MG63 (cell line): ENCODE measurements at regions not wholly inside any gene's neighbourhood (a gene's known extent, or its start where the extent isn't known, plus 50 kb on each side); places are given as distances from the start of the nearest gene placed in this dataset.
"Not testable (repeated sequence)": the region's sequence is repeated elsewhere in the genome, so short reads cannot be mapped to it uniquely, and the experiment has no call there.

Experiments used
- DNase-seq: peaks from one replicate; pipeline ENCODE4 v3.0.0-alpha.2; 2020
- H3K27me3 ChIP-seq: fragments of 250-450 bp; sonication (Bioruptor Pico); 2 replicates; pipeline ENCODE4 v1.5.1; 2020; ENCODE audit warnings: mild to moderate bottlenecking, moderate library complexity
- H3K36me3 ChIP-seq: fragments of 250-450 bp; sonication (Bioruptor Pico); 2 replicates; pipeline ENCODE4 v1.5.1; 2020; ENCODE audit warnings: mild to moderate bottlenecking, moderate library complexity
- H3K4me3 ChIP-seq: fragments of 250-450 bp; sonication (Bioruptor Pico); 2 replicates; pipeline ENCODE4 v1.5.1; 2020; ENCODE audit warnings: mild to moderate bottlenecking, moderate library complexity
- H3K9me3 ChIP-seq: fragments of 250-450 bp; sonication (Bioruptor Pico); 2 replicates; pipeline ENCODE4 v1.5.1; 2020; ENCODE audit warnings: mild to moderate bottlenecking, moderate library complexity

DNA sequence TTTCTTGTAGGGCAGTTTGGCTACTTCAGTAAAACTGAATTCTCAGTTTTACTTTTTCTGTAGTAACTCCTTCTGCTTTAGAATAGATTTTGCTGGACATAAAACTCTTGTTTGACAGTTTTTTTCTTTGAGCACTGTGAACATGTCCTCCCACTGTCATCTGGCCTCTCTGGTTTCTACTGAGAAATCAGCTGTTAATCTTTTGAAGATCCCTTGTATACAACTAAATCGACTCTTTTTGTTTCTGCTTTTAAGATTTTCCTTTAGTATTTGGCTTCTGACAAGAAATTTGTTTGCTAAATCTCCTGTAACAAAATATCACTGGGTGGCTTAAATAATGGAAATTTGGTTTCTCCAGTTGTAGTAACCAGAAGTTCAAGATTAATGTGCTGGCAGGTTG, 570.9 kb upstream of the RAB6C start:
- DNase-seq: no peak
- no peak overlapping the region for H3K4me3 ChIP-seq
- H3K36me3 ChIP-seq: no peaks in the 10 kb centered on the region
- H3K27me3 ChIP-seq: no peaks in the 10 kb centered on the region
- H3K9me3 ChIP-seq: no peaks in the 10 kb centered on the region

DNA sequence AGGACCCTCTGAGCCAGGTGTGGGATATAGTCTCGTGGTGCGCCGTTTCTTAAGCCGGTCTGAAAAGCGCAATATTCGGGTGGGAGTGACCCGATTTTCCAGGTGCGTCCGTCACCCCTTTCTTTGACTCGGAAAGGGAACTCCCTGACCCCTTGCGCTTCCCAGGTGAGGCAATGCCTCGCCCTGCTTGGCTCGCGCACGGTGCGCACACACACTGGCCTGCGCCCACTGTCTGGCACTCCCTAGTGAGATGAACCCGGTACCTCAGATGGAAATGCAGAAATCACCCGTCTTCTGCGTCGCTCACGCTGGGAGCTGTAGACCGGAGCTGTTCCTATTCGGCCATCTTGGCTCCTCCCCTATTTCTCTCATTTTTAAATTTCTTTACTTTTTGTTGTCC, 562.4 kb upstream of the RAB6C start:
- not testable (repeated sequence) for H3K27me3 ChIP-seq, H3K36me3 ChIP-seq, DNase-seq, H3K4me3 ChIP-seq, H3K9me3 ChIP-seq

DNA sequence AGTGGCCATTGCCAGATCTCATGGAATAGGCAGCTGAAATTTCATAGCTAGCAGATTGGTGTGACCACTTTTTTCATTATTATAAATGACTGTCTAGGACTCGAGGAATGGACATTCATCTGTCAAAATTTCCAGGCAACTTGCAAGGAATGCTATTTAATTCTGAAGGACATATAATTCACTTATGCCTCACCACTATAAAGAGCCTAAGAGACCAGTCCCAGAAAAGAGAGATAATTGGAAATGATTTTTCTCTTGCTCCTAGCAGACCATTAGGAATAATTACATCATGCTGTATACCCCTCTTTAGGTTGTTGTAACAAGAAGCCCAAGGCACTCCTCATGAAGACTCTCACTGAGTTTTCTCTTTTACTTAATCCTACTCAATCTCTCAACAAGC, 557.4 kb upstream of the RAB6C start:
- Histone ChIP-seq H3K9me3 (no peaks in the 10 kb centered on the region), H3K4me3 (no peak overlapping the region), H3K27me3 (no peaks in the 10 kb centered on the region), H3K36me3 (no peaks in the 10 kb centered on the region)
- no peak for DNase-seq

DNA sequence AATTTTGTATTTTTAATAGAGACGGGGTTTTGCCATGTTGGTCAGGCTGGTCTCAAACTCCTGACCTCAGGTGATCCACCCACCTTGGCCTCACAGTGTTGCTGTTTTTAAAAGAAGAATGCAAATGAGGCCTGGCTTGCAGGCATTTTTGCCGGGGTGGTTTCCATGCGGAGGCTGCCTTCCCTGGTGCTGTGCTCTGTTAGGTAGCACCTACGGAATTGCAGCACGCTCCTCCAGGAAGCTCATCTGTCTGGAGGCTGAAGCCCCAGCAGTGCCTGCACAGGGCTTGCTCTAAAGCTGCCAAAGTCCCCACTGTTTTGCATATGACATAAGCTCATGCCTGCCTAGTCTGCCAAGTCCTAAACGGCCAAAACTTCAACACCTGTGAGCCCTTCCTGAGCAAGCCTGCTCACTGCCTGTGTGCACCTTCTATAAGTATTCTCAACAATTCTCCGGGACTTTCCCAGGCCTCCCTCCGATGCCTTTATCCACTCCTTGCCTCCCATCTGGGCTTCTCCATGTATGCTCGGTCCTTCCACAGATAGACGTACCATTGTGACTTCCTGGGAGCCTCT, 551.3 kb upstream of the RAB6C start:
- Histone ChIP-seq H3K27me3 (no peaks in the 10 kb centered on the region), H3K36me3 (no peaks in the 10 kb centered on the region), H3K9me3 (no peaks in the 10 kb centered on the region), H3K4me3 (no peak overlapping the region)
- no peak for DNase-seq

DNA sequence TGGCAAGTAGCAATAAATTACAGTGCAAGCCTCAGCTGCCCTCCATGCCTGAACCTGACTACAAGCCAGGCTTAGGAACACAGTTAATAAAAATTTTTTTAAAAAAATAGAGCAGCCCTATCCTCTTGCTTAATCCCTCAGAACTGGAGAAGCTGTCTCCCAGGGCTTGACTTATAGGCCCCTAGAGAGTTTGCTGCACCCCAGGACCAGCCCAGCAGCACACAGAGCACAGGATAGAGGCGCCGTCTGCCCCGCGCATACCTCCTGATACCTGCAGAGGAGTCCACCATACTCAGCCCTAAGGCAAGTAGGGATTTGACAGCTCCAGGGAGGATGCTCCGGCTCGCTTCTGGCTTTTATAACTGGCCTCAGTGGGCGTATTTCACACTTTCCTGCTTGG, 548.6 kb upstream of the RAB6C start:
- Histone ChIP-seq H3K4me3 (no peak overlapping the region), H3K36me3 (no peaks in the 10 kb centered on the region), H3K9me3 (no peaks in the 10 kb centered on the region), H3K27me3 (no peaks in the 10 kb centered on the region)
- no peak for DNase-seq

DNA sequence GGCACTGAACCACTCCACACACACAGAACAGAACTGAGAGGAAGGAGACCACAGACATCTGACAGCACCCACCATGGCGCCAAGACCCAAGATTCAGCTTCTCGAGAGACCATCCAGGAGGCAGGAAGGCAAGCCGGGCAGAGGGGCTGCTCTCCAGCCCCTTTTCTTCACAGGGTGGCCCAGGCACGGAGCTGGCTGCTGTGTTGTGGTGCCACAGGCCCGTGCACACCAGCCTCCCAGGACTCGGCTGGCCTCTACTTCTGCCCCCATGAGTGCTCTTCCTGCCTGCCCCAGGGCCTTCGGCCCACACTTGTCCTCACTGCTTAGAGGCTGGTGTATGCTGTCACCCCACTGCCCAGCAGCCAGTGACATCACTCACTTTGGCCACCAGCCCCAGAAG, 547.6 kb upstream of the RAB6C start:
- Histone ChIP-seq H3K27me3 (no peaks in the 10 kb centered on the region), H3K36me3 (no peaks in the 10 kb centered on the region), H3K9me3 (no peaks in the 10 kb centered on the region), H3K4me3 (no peak overlapping the region)
- DNase-seq: no peak

DNA sequence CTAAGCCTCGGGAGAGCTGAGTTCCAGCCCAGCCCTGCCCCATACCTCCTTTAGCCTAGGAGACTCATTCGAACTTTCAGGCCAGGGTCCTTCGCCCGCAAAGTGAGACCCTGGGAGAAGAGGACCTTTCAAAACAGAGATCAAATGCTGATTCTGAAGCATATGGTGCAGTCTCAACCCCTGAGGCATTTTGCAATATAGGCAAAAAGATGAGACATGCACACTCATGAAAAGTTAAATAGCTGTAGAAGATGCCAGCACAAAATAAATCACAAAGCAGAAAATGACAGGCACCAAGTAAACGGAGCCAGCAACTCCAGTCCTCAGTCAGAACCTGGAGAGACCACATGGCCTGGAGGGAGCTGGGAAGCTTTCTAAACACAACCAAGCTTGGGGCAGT, 542.7 kb upstream of the RAB6C start:
- DNase-seq: no peak
- no peaks in the 10 kb centered on the region for H3K9me3 ChIP-seq

DNA sequence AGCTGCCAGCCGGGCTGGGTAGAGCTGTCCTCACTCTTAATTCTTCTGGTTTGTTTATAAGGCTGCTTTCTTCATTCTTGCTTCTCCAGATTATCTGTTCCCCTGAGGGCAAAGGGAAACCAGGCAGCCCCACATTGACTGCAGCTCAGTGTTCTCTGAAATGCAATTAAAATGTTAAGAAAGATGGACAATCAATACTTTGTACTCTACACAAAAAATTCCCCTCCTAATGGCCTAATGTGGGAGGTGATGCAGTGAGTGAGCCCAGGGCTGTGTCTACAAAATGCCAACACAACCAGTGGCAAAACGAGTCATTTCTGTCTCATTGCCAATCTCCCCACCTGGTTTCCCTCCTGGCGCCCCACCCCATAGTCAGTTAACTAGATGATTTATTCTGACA, 541.7 kb upstream of the RAB6C start:
- Histone ChIP-seq H3K36me3 (no peaks in the 10 kb centered on the region), H3K4me3 (no peak overlapping the region), H3K9me3 (no peaks in the 10 kb centered on the region), H3K27me3 (no peaks in the 10 kb centered on the region)
- no peak for DNase-seq

More for the DNA sequence above, 542.7 kb upstream of the RAB6C start:
- Histone ChIP-seq H3K27me3 (no peaks in the 10 kb centered on the region), H3K4me3 (no peak overlapping the region), H3K36me3 (no peaks in the 10 kb centered on the region)

DNA sequence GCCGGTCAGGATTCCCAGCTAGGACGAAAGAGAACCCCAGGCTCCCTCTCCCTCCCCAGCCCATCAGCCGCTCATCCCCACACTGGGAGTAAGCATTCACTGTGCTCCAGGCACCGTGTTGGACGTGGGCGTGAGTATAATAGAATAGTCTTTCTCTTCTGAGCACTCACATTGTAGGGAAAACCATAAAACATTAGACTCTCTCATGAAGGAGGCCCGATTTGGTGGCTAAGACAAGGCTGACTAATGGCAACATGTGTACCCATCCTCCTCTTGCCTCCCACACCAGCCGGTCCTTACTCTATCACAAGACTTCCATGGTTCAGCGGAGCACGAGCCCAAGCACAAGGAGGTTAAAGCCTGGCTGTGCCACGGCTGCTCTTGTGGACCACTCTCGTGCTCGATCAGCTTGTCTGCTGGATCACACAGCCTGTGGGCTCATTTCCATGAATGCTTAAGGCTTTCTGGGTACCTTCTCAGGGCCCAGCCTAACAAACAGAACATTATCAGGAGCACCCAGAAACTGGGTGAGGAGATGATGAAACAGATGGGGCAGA, 540.9 kb upstream of the RAB6C start:
- Histone ChIP-seq H3K36me3 (no peaks in the 10 kb centered on the region), H3K4me3 (no peak overlapping the region), H3K9me3 (no peaks in the 10 kb centered on the region), H3K27me3 (no peaks in the 10 kb centered on the region)
- DNase-seq: no peak

DNA sequence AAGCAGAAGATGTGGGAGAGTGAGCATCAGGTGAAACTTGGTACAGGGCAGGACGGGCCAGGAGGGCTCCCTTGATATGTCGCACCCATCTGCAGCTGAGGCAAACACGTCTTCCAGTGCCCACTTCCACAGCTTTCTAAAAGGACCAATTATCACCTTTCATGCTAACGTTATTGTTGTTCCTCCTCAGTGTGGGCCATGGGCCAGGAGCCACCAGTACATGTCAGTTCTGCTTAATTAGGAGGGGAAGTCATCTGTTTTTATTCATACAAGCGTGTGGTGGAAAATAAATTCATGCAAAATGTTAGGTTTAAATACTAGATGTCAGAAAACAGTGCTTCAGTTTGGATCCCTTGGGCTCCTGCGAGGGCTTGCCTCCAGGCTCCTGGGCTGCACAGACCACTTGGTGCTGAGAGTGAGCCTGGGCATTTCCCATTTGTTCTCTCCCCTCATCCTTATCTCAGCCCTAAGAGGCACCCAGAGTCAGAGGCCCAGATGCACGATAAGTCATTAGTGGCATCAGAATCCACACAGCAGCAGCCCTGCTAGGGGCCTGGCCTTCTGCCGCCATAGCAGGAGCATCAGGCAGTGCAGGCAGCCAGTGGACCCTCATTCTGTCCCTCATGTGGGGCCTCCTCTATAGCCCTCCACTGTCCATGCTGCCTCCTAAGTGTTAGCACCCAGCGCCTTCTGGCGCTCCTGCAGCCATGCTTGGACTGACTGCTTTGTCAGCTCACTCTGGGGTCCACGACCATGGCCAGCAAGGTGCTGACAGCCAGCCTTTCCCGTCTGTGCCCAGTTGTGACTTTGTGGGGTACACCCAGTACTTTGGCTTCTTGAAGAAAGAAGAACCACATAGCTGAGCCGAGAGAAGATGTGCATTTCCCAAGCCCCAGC, 539.8 kb upstream of the RAB6C start:
- no peak overlapping the region for H3K4me3 ChIP-seq

DNA sequence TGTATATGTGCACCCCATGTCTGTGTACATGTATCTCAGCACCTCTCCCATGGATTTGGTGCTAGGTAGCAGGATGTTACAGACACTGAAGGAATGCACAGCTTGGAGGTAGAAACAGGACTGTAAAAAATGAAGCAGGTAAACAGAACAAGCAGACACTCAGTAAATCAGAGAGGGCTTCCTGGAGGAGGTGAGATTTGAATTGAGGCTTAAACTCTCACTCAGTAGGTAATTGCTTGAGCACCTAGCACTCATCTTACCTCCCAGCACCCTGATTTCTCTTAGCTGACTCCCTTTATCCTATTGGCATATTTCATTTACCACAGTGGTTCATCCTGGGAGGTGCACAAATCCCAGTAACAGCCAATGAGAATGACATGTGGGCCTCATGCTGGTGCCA, 537.9 kb upstream of the RAB6C start:
- Histone ChIP-seq H3K27me3 (no peaks in the 10 kb centered on the region), H3K4me3 (no peak overlapping the region), H3K9me3 (no peaks in the 10 kb centered on the region), H3K36me3 (no peaks in the 10 kb centered on the region)
- no peak for DNase-seq

More for the DNA sequence above, 539.8 kb upstream of the RAB6C start:
- no peaks in the 10 kb centered on the region for H3K9me3 ChIP-seq
- no peaks in the 10 kb centered on the region for H3K36me3 ChIP-seq
- H3K27me3 ChIP-seq: no peaks in the 10 kb centered on the region
- DNase-seq: no peak

DNA sequence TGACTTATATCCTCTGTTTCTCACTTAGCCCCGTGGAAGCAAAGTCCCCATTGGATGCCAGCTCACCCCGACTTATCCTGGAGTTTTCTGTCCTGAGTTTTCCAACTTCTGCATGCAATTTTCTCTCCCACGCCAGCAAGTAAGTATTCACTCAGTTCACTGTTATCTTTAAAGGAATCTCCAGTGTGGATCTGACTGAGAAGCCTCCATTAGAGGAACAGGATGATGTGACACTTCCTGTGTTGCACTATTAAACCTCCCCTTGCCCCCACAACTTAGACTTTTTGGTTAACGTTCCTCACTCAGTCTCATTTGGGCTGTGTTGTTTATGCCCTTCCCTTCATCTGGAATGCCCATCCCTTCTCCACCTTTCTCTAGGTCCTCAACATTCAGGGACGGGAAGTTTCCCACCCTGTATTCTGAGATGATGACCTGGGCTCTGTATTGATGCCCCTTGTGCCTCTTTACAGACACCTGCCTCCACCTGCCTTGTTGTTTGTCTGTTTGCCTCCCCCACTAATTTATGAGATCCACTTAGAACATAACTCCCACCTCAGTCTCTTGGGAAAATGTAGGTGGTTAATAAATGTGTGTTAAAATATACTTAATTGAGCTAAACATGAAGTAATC, 536.1 kb upstream of the RAB6C start:
- no peaks in the 10 kb centered on the region for H3K9me3 ChIP-seq
- peak overlapping the region; percentile 53 for H3K4me3 ChIP-seq
- no peaks in the 10 kb centered on the region for H3K36me3 ChIP-seq
- H3K27me3 ChIP-seq: no peaks in the 10 kb centered on the region
- no peak for DNase-seq

DNA sequence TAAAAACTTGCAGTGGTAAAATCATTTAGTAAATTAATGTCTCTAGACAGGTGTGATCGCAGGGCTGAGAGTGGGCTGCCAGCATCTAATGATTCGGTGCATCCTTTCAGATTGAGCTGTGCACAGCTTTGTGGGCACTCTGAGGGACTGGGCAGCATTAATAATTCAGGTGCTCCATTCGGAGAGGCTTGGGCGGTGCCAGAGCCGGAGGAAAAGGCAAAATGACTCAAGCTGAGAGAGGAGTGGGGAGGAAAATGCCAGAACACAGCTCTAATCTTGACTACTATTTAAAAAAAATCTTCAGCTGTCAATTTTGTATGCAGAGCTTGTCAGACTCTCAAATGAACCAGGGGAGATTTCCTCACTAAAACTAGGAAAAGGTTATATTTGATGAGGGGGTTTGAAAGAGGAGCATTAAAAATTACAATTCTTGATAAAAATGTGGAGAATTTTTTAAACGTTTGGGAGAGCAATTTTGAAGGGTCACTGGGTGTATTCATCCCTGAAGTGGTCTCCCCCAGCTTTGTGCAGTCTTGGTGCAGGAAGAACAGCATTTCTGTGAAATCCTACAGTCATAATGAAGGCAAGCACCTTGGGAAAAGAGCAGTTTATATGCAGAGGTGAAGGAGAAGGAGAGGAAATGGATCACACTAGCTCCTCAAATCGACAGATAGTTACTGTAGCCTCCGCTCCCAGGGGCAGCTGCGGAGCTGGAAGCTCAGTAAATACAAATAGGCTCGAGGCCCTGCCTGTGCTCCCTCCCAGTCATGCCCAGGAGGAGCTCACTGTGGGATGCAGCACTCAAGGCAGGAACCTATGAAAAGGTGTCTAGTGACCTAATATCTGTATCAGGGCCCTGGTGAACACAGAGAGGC, 535.4 kb upstream of the RAB6C start:
- H3K9me3 ChIP-seq: no peaks in the 10 kb centered on the region
- H3K4me3 ChIP-seq: no peak overlapping the region
- no peaks in the 10 kb centered on the region; the same call in 1 of the 2 replicates for H3K27me3 ChIP-seq
- no peak for DNase-seq
- no peaks in the 10 kb centered on the region for H3K36me3 ChIP-seq

DNA sequence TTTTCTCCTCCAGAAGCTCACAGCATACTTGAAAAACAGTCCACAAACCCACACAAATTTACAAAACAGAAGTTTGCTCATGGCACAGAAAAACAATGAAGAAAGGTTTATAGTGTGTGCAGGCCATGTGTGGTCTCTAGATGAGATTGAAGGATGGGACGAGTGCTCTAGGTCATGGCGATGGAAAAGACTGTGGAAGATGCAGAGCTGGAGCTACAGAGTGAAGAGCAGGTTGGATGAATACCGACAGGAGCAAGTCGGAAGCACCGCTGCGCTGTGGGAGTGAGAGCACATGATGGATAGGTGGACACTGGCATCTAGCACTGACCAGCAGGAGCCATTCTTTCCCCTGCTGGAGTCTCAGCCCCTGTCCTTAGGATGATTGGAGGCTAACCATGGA, 534.7 kb upstream of the RAB6C start:
- no peak for DNase-seq
- H3K9me3 ChIP-seq: no peaks in the 10 kb centered on the region
- no peak overlapping the region for H3K4me3 ChIP-seq
- H3K36me3 ChIP-seq: no peaks in the 10 kb centered on the region
- H3K27me3 ChIP-seq: no peaks in the 10 kb centered on the region; the same call in 1 of the 2 replicates

DNA sequence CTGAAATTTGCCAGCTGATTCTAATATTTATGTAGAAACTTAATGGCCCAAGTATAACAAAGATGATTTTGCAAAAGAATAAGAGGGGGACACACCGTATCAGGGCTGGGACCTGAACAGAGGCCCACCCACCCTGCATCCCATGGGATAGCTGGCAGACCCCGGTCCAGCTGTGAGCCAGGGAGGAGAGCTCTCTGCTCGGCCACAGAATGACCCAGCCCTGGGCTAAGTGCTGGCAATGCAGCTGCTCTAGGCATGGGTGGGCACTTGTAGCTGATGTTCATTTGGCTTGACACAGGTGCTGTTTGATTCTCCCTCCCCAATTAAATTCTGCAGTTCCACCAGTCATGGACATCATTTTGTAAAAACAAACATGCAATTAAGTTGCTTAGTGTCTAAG, 522.8 kb upstream of the RAB6C start:
- no peaks in the 10 kb centered on the region; the same call in 1 of the 2 replicates for H3K27me3 ChIP-seq
- H3K4me3 ChIP-seq: no peak overlapping the region
- H3K9me3 ChIP-seq: no peaks in the 10 kb centered on the region
- DNase-seq: no peak
- H3K36me3 ChIP-seq: no peaks in the 10 kb centered on the region

DNA sequence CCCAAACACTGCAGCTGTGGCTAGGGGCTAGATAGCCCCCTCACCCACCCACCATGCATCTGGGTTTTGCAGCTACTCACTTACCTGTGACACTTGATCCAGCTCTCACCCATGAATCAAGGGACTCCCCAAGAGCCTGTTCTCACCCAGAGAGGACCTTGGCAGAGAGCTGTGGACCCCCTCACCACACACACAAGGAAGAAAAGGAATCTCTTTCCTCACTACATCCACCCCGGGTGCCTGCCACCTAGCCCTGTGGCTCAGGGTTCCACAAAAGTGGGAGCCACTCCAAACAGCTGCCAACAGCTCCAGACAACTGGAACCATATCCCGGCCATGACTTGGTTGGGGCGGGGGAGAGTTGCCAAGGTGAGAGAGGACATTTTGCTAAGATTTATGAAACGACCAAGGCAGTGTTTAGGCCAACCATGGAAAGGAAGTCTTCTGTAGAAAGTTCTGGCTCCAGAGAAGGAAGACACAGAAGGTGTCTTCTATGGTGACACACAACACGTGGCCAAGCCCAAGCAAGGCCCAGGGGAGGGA, 522.1 kb upstream of the RAB6C start:
- no peak overlapping the region for H3K4me3 ChIP-seq
- H3K9me3 ChIP-seq: no peaks in the 10 kb centered on the region
- no peak for DNase-seq
- no peaks in the 10 kb centered on the region; the same call in 1 of the 2 replicates for H3K27me3 ChIP-seq
- H3K36me3 ChIP-seq: no peaks in the 10 kb centered on the region
